ENCODE measurements at regions not wholly inside any gene's neighbourhood (a gene's known extent, or its start where the extent isn't known, plus 50 kb on each side); places are given as distances from the start of the nearest gene placed in this dataset.

GRCh38 chr22:27163162-27164137 lies 506.1 kb downstream of the MIAT start:
- Histone ChIP-seq H3K27ac (ENCODE audit: low read depth, low read length) (no peak overlapping the region), H3K18ac (ENCODE audit: low read length) (no peak overlapping the region), H3K27me3 (ENCODE audit: insufficient read depth, low read length, poor library complexity) (no peaks in the 10 kb centered on the region), H3K23ac (ENCODE audit: low read length) (no peak overlapping the region), H3K9ac (ENCODE audit: low read length) (no peak overlapping the region), H3K4me1 (ENCODE audit: control insufficient read depth, low read depth, low read length) (peaks cover 8% of the 10 kb centered on the region), H2BK120ac (ENCODE audit: low read depth, low read length) (no peak overlapping the region), H3K4me2 (ENCODE audit: low read length) (no peak overlapping the region), H4K5ac (ENCODE audit: low read length) (no peak overlapping the region), H4K8ac (ENCODE audit: low read depth, low read length) (no peak overlapping the region), H3K36me3 (ENCODE audit: control insufficient read depth, insufficient read depth, low read length) (no peaks in the 10 kb centered on the region), H3K79me2 (ENCODE audit: control insufficient read depth, insufficient read depth, low read length) (no peaks in the 10 kb centered on the region), H2AK5ac (ENCODE audit: low read length) (no peak overlapping the region), H2BK15ac (replicated peaks; ENCODE audit: low read depth) (no peak overlapping the region), H3K4me3 (ENCODE audit: low read length) (no peak overlapping the region), H3K79me1 (ENCODE audit: low read length) (no peaks in the 10 kb centered on the region), H2BK5ac (ENCODE audit: low read length) (no peak overlapping the region), H3K4ac (ENCODE audit: low read depth, low read length) (no peak overlapping the region), H3K56ac (ENCODE audit: low read length) (no peak overlapping the region)
- no peak for DNase-seq
- WGBS (ENCODE audit: extremely low coverage, insufficient coverage, low lambda C conversion rate): no CpG with 5 or more reads among the region's 6 CpGs

- Histone ChIP-seq H3K36me3 (ENCODE audit: control insufficient read depth, insufficient read depth, low read length) (no peaks in the 10 kb centered on the region), H2BK15ac (replicated peaks; ENCODE audit: low read depth) (no peak overlapping the region), H3K4ac (ENCODE audit: low read depth, low read length) (no peak overlapping the region), H2AK5ac (ENCODE audit: low read length) (no peak overlapping the region), H3K4me3 (ENCODE audit: low read length) (no peak overlapping the region), H2BK5ac (ENCODE audit: low read length) (no peak overlapping the region), H4K8ac (ENCODE audit: low read depth, low read length) (no peak overlapping the region), H3K79me1 (ENCODE audit: low read length) (no peaks in the 10 kb centered on the region), H3K56ac (ENCODE audit: low read length) (no peak overlapping the region), H3K18ac (ENCODE audit: low read length) (no peak overlapping the region), H2BK120ac (ENCODE audit: low read depth, low read length) (no peak overlapping the region), H3K27ac (ENCODE audit: low read depth, low read length) (no peak overlapping the region), H3K4me2 (ENCODE audit: low read length) (no peak overlapping the region), H3K23ac (ENCODE audit: low read length) (no peak overlapping the region), H4K5ac (ENCODE audit: low read length) (no peak overlapping the region), H3K4me1 (ENCODE audit: control insufficient read depth, low read depth, low read length) (peaks cover 5% of the 10 kb centered on the region), H3K9ac (ENCODE audit: low read length) (no peak overlapping the region), H3K27me3 (ENCODE audit: insufficient read depth, low read length, poor library complexity) (no peaks in the 10 kb centered on the region), H3K79me2 (ENCODE audit: control insufficient read depth, insufficient read depth, low read length) (no peaks in the 10 kb centered on the region)
- DNase-seq: no peak
- WGBS (ENCODE audit: extremely low coverage, insufficient coverage, low lambda C conversion rate): no CpG with 5 or more reads among the region's 5 CpGs
Observed at GRCh38 chr22:27164781-27165503, 507.6 kb downstream of the MIAT start.

GRCh38 chr22:27168681-27169080 lies 511.3 kb downstream of the MIAT start:
- Histone ChIP-seq H4K5ac (ENCODE audit: low read length) (no peak overlapping the region), H3K23ac (ENCODE audit: low read length) (no peak overlapping the region), H3K4me1 (ENCODE audit: control insufficient read depth, low read depth, low read length) (no peaks in the 10 kb centered on the region), H4K8ac (ENCODE audit: low read depth, low read length) (no peak overlapping the region), H3K79me2 (ENCODE audit: control insufficient read depth, insufficient read depth, low read length) (no peaks in the 10 kb centered on the region), H3K36me3 (ENCODE audit: control insufficient read depth, insufficient read depth, low read length) (no peaks in the 10 kb centered on the region), H2BK120ac (ENCODE audit: low read depth, low read length) (no peak overlapping the region), H3K27me3 (ENCODE audit: insufficient read depth, low read length, poor library complexity) (no peaks in the 10 kb centered on the region), H3K79me1 (ENCODE audit: low read length) (no peaks in the 10 kb centered on the region), H2BK15ac (replicated peaks; ENCODE audit: low read depth) (no peak overlapping the region), H3K4me2 (ENCODE audit: low read length) (no peak overlapping the region), H3K27ac (ENCODE audit: low read depth, low read length) (no peak overlapping the region), H3K56ac (ENCODE audit: low read length) (no peak overlapping the region), H3K9ac (ENCODE audit: low read length) (no peak overlapping the region), H3K18ac (ENCODE audit: low read length) (no peak overlapping the region), H2AK5ac (ENCODE audit: low read length) (no peak overlapping the region), H3K4me3 (ENCODE audit: low read length) (no peak overlapping the region), H3K4ac (ENCODE audit: low read depth, low read length) (no peak overlapping the region), H2BK5ac (ENCODE audit: low read length) (no peak overlapping the region)
- WGBS (ENCODE audit: extremely low coverage, insufficient coverage, low lambda C conversion rate): 100% methylated on average over 3 of the region's 3 CpGs
- no peak for DNase-seq

- Histone ChIP-seq H3K79me2 (ENCODE audit: control insufficient read depth, insufficient read depth, low read length) (no peaks in the 10 kb centered on the region), H4K8ac (ENCODE audit: low read depth, low read length) (no peak overlapping the region), H3K56ac (ENCODE audit: low read length) (no peak overlapping the region), H3K27me3 (ENCODE audit: insufficient read depth, low read length, poor library complexity) (no peaks in the 10 kb centered on the region), H3K4me1 (ENCODE audit: control insufficient read depth, low read depth, low read length) (no peaks in the 10 kb centered on the region), H3K36me3 (ENCODE audit: control insufficient read depth, insufficient read depth, low read length) (no peaks in the 10 kb centered on the region), H3K18ac (ENCODE audit: low read length) (no peak overlapping the region), H3K4ac (ENCODE audit: low read depth, low read length) (no peak overlapping the region), H2BK15ac (replicated peaks; ENCODE audit: low read depth) (no peak overlapping the region), H2BK5ac (ENCODE audit: low read length) (no peak overlapping the region), H3K79me1 (ENCODE audit: low read length) (no peaks in the 10 kb centered on the region), H3K4me3 (ENCODE audit: low read length) (no peak overlapping the region), H2AK5ac (ENCODE audit: low read length) (no peak overlapping the region), H4K5ac (ENCODE audit: low read length) (no peak overlapping the region), H3K9ac (ENCODE audit: low read length) (no peak overlapping the region), H3K23ac (ENCODE audit: low read length) (no peak overlapping the region), H3K27ac (ENCODE audit: low read depth, low read length) (no peak overlapping the region), H3K4me2 (ENCODE audit: low read length) (no peak overlapping the region), H2BK120ac (ENCODE audit: low read depth, low read length) (no peak overlapping the region)
- DNase-seq: no peak
- no CpG with 5 or more reads among the region's 4 CpGs for WGBS (ENCODE audit: extremely low coverage, insufficient coverage, low lambda C conversion rate)
Observed at GRCh38 chr22:27170491-27170890, 513.1 kb downstream of the MIAT start.

- no peaks in the 10 kb centered on the region for H3K79me2 ChIP-seq (ENCODE audit: control insufficient read depth, insufficient read depth, low read length)
- H4K5ac ChIP-seq (ENCODE audit: low read length): no peak overlapping the region
- no peaks in the 10 kb centered on the region for H3K4me1 ChIP-seq (ENCODE audit: control insufficient read depth, low read depth, low read length)
- H3K27me3 ChIP-seq (ENCODE audit: insufficient read depth, low read length, poor library complexity): no peaks in the 10 kb centered on the region
- H3K18ac ChIP-seq (ENCODE audit: low read length): no peak overlapping the region
- no CpG with 5 or more reads among the region's 2 CpGs for WGBS (ENCODE audit: extremely low coverage, insufficient coverage, low lambda C conversion rate)
- H2BK5ac ChIP-seq (ENCODE audit: low read length): no peak overlapping the region
- no peak overlapping the region for H2BK120ac ChIP-seq (ENCODE audit: low read depth, low read length)
- H3K4me3 ChIP-seq (ENCODE audit: low read length): no peak overlapping the region
- no peak overlapping the region for H3K27ac ChIP-seq (ENCODE audit: low read depth, low read length)
- H3K79me1 ChIP-seq (ENCODE audit: low read length): no peaks in the 10 kb centered on the region
- no peak overlapping the region for H2BK15ac ChIP-seq (replicated peaks; ENCODE audit: low read depth)
- H2AK5ac ChIP-seq (ENCODE audit: low read length): no peak overlapping the region
- no peak for DNase-seq
- no peak overlapping the region for H3K4ac ChIP-seq (ENCODE audit: low read depth, low read length)
- H3K4me2 ChIP-seq (ENCODE audit: low read length): no peak overlapping the region
- no peak overlapping the region for H3K9ac ChIP-seq (ENCODE audit: low read length)
- H3K56ac ChIP-seq (ENCODE audit: low read length): no peak overlapping the region
- H3K23ac ChIP-seq (ENCODE audit: low read length): no peak overlapping the region
- H3K36me3 ChIP-seq (ENCODE audit: control insufficient read depth, insufficient read depth, low read length): no peaks in the 10 kb centered on the region
- no peak overlapping the region for H4K8ac ChIP-seq (ENCODE audit: low read depth, low read length)
Observed at GRCh38 chr22:27171212-27171611, 513.8 kb downstream of the MIAT start.

All from mesendoderm (in vitro differentiated cells).